PC-9 (cell line): ENCODE measurements at regions not wholly inside any gene's neighbourhood (a gene's known extent, or its start where the extent isn't known, plus 50 kb on each side); places are given as distances from the start of the nearest gene placed in this dataset.

Experiments
- BruUV-seq: library from RNA; stranded (reverse); fragments of 400-500 nt; replicated peaks from 2 replicates; lab custom pipeline; 2021; lab: Mats Ljungman, UMichigan
- CTCF ChIA-PET: fragments of 300-600 bp; sonication (Branson Sonifier 250); formaldehyde crosslinking; loops from one replicate; lab custom pipeline; 2022; ENCODE audit warnings: antibody characterized with exemption; lab: Charles Lee
- POLR2A ChIA-PET: fragments of 300-600 bp; sonication (Branson Sonifier 250); formaldehyde crosslinking; loops from one replicate; lab custom pipeline; 2022; ENCODE audit warnings: antibody characterized with exemption; ENCODE audit not compliant: unreplicated experiment; lab: Charles Lee
- DNase-seq, 2 experiments: peaks; one replicate each; pipeline versions ENCODE4 v3.0.0 to v3.0.0-alpha.2; 2015 to 2022; ENCODE audit warnings: mixed read lengths in 1 of 2
- H2AFZ ChIP-seq: fragments of 200-600 bp; sonication (generic); 2 replicates; pipeline ENCODE4 v1.8.1; 2017; ENCODE audit warnings: antibody characterized with exemption
- H3F3A ChIP-seq: fragments of 200-600 bp; sonication (generic); 2 replicates; pipeline ENCODE4 v1.8.1; 2017; ENCODE audit warnings: antibody characterized with exemption, mild to moderate bottlenecking, low read depth; ENCODE audit not compliant: insufficient read depth
- H3K27ac ChIP-seq: fragments of 200-600 bp; sonication (generic); 2 replicates; pipeline ENCODE4 v1.6.1; 2016; ENCODE audit warnings: mixed run types
- H3K27me3 ChIP-seq: fragments of 200-600 bp; sonication (generic); 2 replicates; pipeline ENCODE4 v1.6.1; 2016; ENCODE audit warnings: low read depth, mixed run types; ENCODE audit not compliant: insufficient read depth
- H3K36me3 ChIP-seq: fragments of 200-600 bp; sonication (generic); 2 replicates; pipeline ENCODE4 v1.6.1; 2016; ENCODE audit warnings: low read depth, mixed run types
- H3K4me1 ChIP-seq: fragments of 200-600 bp; sonication (generic); replicated peaks from 2 replicates; pipeline ENCODE4 v1.6.1; 2016; ENCODE audit warnings: mixed run types; ENCODE audit not compliant: insufficient read depth
- H3K4me2 ChIP-seq: fragments of 200-600 bp; sonication (generic); 2 replicates; pipeline ENCODE4 v1.6.1; 2017; ENCODE audit warnings: mixed run types
- H3K4me3 ChIP-seq: fragments of 200-600 bp; sonication (generic); 2 replicates; pipeline ENCODE4 v1.6.1; 2016; ENCODE audit warnings: mixed run types
- H3K79me2 ChIP-seq: fragments of 200-600 bp; sonication (generic); 2 replicates; pipeline ENCODE4 v1.6.1; 2017; ENCODE audit warnings: low read depth, mixed run types
- H3K9me2 ChIP-seq: fragments of 200-600 bp; sonication (generic); 2 replicates; pipeline ENCODE4 v1.8.1; 2017; ENCODE audit warnings: mild to moderate bottlenecking; ENCODE audit not compliant: insufficient read depth
- H3K9me3 ChIP-seq: fragments of 200-600 bp; sonication (generic); 2 replicates; pipeline ENCODE4 v1.8.1; 2016; ENCODE audit warnings: low read depth; ENCODE audit not compliant: insufficient read depth
- H4K20me1 ChIP-seq: fragments of 200-600 bp; sonication (generic); 2 replicates; pipeline ENCODE4 v1.8.1; 2017; ENCODE audit not compliant: insufficient read depth
- EZH2 ChIP-seq: fragments of 200-600 bp; sonication (generic); IDR thresholded peaks from 2 replicates; pipeline ENCODE4 v1.8.0; 2017; ENCODE audit warnings: antibody characterized with exemption, low read depth
- intact Hi-C: fragments of 100-400 bp; cut with micrococcal nuclease; formaldehyde crosslinking; loops from one replicate; pipeline ENCODE4 v1.10.0; 2022; ENCODE audit not compliant: unreplicated experiment
- TF ChIP-seq, protein P1 (sequence below): fragments of 200-600 bp; sonication (generic); conservative IDR thresholded peaks from 2 replicates; pipeline ENCODE4 v1.6.1; 2017; ENCODE audit warnings: mixed run types, antibody characterized with exemption, mild to moderate bottlenecking, moderate library complexity

DNA sequence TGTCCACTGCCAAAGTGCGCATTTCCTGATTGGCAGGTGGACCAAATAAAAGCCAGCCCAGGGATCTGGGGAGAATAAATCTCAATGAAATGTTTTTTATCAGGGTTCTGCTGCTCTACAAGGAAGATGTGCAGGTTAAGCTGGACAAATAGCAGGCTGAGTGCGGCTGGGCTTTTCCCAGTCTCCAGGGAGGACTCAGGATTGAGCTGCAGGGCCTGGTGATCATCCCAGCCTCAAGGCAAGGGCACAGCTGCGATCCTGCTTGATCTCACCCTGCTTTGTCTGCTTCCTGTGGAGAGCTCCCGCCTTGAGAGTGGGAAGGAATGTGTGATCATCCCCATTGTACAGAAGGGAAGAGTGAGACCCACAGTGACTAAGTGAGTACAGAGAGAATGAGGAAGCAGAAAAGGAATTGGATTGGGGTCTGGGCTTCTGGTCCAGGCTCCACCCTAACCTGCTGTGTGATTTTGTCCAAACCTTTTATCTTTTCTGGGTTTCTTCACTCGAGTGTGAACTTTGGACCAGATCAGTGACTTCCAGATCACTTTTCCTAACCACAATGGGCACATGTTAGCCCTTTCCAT is 75.3 kb upstream of the CRHR1 start:
- no peak for DNase-seq
- Histone ChIP-seq H3K9me2 (no peaks in the 10 kb centered on the region), H3K4me3 (no peak overlapping the region), H3K36me3 (no peaks in the 10 kb centered on the region), H3K4me2 (no peak overlapping the region), H4K20me1 (no peaks in the 10 kb centered on the region), H3K9me3 (no peaks in the 10 kb centered on the region), H3K27me3 (peaks cover 59% of the 10 kb centered on the region), H2AFZ (no peak overlapping the region), H3K4me1 (peaks cover 19% of the 10 kb centered on the region), H3K27ac (no peak overlapping the region), H3K79me2 (no peaks in the 10 kb centered on the region), H3F3A (peaks cover 16% of the 10 kb centered on the region; the same call in 1 of the 2 replicates)
- intact Hi-C loops = no loop called here
- TF ChIP-seq, protein P1, sequence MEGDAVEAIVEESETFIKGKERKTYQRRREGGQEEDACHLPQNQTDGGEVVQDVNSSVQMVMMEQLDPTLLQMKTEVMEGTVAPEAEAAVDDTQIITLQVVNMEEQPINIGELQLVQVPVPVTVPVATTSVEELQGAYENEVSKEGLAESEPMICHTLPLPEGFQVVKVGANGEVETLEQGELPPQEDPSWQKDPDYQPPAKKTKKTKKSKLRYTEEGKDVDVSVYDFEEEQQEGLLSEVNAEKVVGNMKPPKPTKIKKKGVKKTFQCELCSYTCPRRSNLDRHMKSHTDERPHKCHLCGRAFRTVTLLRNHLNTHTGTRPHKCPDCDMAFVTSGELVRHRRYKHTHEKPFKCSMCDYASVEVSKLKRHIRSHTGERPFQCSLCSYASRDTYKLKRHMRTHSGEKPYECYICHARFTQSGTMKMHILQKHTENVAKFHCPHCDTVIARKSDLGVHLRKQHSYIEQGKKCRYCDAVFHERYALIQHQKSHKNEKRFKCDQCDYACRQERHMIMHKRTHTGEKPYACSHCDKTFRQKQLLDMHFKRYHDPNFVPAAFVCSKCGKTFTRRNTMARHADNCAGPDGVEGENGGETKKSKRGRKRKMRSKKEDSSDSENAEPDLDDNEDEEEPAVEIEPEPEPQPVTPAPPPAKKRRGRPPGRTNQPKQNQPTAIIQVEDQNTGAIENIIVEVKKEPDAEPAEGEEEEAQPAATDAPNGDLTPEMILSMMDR = no peak
- TF ChIP-seq EZH2 = no peak
- ChIA-PET POLR2A (no interaction called here), CTCF (no interaction called here)
- BruUV-seq = no TSS peak

- BruUV-seq = no TSS peak
- POLR2A ChIA-PET = no interaction called here
- Histone ChIP-seq H3K79me2 (no peaks in the 10 kb centered on the region), H3K9me3 (no peaks in the 10 kb centered on the region), H3K4me1 (peaks cover 9% of the 10 kb centered on the region), H3K4me3 (no peak overlapping the region), H3K9me2 (no peaks in the 10 kb centered on the region), H3K4me2 (no peak overlapping the region), H3K36me3 (no peaks in the 10 kb centered on the region), H3K27ac (no peak overlapping the region), H3F3A (peaks cover 9% of the 10 kb centered on the region; the same call in 1 of the 2 replicates), H3K27me3 (peaks cover 69% of the 10 kb centered on the region), H2AFZ (no peak overlapping the region), H4K20me1 (no peaks in the 10 kb centered on the region)
- intact Hi-C loops = no loop called here
- DNase-seq = no peak
- CTCF ChIA-PET = no interaction called here
- TF ChIP-seq, protein P1 = no peak
- TF ChIP-seq EZH2 = no peak
Measured at GRCh38 chr17:45709728-45710288, 74.3 kb upstream of the CRHR1 start.

GRCh38 chr17:45715787-45716186 is 68.3 kb upstream of the CRHR1 start:
- no TSS peak for BruUV-seq
- POLR2A ChIA-PET = no interaction called here

More at GRCh38 chr17:45715787-45716186, 68.3 kb upstream of the CRHR1 start:
- CTCF ChIA-PET = no interaction called here
- no peak for TF ChIP-seq EZH2
- TF ChIP-seq, protein P1 = no peak
- H3K9me2 ChIP-seq = no peaks in the 10 kb centered on the region
- H3K9me3 ChIP-seq = no peaks in the 10 kb centered on the region
- intact Hi-C loops = no loop called here
- H2AFZ ChIP-seq = no peak overlapping the region
- H4K20me1 ChIP-seq = 0 out of 2 replicates have a peak, but pooled peaks cover 5% of the 10 kb centered on the region
- H3K79me2 ChIP-seq = no peaks in the 10 kb centered on the region
- 0 out of 2 replicates have a peak, but pooled peaks cover 13% of the 10 kb centered on the region for H3K4me1 ChIP-seq
- DNase-seq = no peak
- no peak overlapping the region for H3K27ac ChIP-seq
- no peak overlapping the region for H3K4me3 ChIP-seq
- no peak overlapping the region for H3K4me2 ChIP-seq
- H3F3A ChIP-seq = peaks cover 13% of the 10 kb centered on the region; the same call in 1 of the 2 replicates
- no peaks in the 10 kb centered on the region for H3K36me3 ChIP-seq
- H3K27me3 ChIP-seq = peaks cover 78% of the 10 kb centered on the region
